GM11168 (cell line): ENCODE measurements at regions not wholly inside any gene's neighbourhood (a gene's known extent, or its start where the extent isn't known, plus 50 kb on each side); places are given as distances from the start of the nearest gene placed in this dataset.

ENCODE experiments used
- in situ Hi-C: fragments of 300-500 bp; cut with MboI; formaldehyde crosslinking; loops from one replicate; pipeline ENCODE4 v1.12.0; 2022; ENCODE audit warnings: low sequenced_read_pairs; ENCODE audit not compliant: unreplicated experiment

DNA sequence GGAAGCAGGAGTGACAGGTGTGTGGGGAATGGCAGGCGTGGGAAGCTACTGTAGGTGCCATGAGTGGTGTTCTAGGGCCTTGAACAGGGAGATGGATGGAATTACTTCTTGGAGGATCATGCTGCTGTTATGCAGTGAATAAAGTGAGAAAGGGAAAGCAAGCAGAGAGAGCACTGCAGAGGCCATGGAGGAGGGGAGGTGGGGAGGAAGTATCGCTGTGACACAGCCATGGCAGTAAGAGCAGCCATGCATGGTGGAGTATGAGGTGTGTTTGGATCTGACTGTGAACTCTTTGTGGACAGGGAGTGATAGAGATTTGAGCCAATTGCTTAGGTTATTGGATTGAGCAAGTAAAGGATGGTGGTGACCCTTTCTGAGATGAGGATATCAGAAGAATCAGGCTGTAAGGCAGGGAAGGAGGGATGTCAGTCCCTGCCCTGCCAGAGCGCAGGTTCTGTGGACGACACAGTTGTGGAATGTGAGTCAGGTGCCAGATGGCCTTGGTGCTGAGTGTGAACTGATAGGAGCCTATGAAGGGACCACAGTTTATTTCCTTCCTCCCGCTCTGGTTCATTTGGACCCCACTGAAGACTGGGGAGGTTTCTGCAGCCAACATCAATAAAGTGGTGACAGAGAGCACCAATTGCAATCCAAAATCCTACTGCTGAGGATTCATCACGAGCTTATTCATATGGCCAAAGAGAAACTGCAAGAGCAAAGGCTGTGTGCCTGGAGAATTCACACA lies 105.5 kb upstream of the TMEM72 start:
- in situ Hi-C loops, result no loop called here

DNA sequence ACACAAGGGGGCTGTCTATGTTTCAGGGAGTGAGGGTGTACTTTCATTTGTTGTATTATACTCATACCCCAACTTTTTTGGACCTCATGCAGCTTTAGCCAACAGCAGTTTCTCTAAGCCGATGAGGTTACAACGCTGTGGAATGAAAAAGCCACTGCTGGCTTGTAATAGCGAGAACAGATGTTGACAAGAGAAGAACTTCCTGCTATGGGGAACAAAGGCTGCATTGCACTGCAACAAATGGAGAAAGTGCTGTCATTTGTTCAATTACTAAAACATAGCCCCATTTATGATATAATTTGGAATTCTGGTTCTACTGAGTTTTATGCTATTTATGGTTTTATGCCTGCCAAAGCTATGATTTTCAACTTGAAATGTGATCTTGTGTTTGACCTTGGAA lies 104.2 kb upstream of the TMEM72 start:
- in situ Hi-C loops, result no loop called here

DNA sequence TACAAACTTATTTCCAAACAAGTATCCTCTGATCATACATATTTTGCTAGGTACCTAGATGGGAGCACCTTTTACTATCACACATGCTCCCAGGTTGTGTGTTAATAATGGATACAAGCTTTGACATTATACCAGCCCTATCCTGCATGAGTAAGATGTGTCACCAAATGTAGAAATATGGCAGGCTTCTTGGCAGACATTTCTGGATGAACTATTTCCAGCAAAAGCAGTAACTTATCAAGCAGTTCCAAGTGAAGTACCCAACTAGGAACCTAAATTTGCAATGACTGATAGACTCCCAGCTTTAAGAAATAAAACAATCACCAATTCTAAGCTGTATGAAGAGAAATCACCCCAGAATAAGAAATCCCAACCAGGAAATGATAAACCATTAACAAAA lies 103.7 kb upstream of the TMEM72 start:
- in situ Hi-C loops, result no loop called here

DNA sequence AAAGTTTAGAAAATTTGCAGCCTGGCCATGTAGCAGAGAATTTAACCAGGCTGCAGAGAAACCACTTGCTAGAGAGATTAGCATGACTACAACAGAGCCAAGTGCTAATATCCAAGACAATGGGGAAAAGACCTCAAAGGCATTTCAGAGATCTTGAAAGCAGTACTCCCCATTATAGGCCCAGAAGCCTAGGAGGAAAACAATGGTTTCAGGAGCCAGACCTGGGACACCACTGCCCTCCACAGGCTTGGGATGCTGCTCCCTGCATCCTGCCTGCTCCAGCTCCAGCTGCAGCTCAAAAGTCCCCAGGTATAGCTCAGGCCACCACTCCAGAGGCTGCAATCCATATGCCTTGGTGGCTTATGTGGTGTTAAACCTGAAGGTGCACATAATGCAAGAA lies 101.5 kb upstream of the TMEM72 start:
- in situ Hi-C loops, result no loop called here

DNA sequence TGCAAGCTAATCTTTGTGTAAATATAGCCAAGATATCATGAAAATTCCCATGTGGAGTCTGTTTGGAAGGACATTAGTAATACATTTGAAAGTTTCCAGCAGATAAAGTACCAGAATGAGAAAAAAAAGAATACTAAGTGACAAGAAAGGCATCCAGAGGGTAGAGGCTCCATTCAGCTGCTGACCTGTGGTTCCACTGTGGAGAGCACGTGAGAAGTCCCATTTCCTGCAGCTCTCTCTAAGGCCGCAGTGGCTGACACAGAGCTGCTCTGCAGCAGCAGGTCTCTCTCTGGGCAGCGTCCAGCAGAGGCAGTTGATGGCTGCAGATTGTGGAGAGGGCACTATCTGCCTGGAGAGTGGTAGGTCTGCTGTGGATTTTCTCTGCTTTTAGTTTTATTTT lies 100.1 kb upstream of the TMEM72 start:
- in situ Hi-C loops, result no loop called here

DNA sequence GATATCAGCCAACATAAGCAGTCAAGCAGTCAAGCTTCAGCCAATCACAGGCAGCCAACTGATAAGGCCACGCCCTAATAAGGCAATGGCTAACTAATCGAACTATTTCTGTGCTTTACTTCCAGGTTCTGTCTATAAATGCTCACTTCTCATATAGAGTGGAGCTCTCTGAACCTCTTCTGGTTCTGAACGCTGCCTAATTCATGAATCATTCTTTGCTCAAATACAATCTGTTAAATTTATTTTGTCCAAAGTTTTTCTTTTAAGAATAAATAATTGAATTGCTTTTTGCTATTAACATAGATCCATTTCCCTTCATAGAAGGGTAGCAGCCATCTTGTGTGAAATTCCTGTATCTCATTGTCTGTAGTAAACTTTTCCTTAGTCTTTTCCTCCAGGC lies 97.9 kb upstream of the TMEM72 start:
- in situ Hi-C loops, result no loop called here

DNA sequence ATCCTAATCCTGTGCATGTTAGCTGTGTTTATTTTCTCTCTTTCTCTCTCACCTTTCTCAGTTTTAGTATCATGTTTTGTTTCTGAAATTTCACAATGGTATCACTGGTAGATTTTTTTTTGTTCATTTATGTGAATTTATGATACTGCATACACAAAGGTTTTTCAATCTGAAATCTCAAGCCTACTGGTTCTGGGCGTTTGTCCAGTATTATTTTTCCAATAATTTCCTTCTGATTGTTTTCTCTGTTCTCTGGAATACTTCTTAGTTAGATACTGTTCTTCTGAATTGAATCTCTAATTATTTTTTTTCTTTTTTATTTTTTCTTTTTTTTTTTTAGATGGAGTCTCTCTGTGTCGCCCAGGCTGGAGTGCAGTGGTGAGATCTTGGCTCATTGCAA lies 96.2 kb upstream of the TMEM72 start:
- in situ Hi-C loops, result no loop called here

DNA sequence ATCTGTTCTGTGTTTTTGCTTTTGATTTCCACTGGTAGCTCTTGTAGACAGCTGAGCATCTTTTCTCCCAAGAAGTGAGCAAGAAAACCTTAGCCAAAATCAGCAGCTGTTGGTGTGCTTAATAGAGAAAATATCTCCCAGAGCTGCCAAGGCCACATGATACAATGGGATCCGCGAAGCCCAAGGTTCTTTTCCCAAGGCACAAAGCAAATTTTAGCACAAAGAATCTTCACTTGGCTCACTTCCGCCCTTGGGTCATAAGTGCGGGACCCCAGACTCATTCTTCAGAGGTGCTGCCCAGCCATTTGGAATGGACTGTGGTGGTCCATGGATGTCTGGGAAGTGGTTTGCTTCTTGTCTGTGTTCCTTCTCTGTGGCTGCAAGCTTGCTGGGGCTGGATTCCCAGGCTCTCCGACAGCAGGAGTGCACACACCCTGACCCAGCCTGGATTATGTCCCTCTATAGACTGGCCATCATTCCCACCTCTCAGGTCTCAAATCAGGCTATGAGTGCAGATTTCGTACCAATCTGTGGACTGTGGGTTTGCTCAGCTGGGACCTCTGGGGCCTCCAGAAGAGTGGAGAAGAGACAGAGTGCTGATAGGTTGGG lies 93.0 kb upstream of the TMEM72 start:
- in situ Hi-C loops, result no loop called here

DNA sequence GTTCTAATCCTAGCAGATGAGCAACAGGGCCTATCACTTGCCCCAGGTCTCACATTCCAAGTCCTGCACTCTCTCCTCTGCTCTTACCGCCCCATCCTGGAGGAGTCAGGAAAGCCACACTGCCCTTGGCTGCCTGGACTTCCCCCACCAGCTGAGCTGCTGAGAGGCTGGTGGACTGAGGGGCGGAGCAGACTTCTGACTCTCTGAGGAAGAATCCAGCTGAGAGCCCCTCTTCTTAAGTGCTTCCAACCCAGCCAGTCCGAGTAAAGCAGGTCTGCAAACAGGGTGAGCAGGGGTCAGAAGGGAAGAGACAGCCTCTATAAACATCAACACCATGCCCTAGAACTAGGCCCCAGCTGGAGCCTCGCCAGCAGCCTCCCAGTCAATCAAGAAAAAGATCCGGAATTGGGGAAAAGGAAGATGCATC lies 92.4 kb upstream of the TMEM72 start:
- in situ Hi-C loops, result no loop called here

DNA sequence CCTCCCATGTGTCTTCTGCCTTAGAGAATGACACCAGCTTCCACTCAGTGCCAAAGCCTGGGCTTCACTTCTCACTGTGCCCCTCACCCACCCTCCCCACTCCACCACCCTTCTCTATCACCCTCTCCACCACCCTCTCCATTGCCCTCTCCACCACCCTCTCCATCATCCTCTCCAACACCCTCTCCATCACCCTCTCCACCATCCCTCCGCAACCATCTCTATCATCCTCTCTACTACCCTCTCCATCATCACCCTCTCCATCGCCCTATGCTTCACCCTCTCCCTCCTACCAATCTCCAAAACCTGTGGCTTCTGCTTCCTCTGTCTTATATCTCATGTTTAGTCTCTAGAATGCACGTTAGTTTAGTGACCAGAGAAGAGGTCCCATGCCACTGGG lies 91.0 kb upstream of the TMEM72 start:
- in situ Hi-C loops, result no loop called here

DNA sequence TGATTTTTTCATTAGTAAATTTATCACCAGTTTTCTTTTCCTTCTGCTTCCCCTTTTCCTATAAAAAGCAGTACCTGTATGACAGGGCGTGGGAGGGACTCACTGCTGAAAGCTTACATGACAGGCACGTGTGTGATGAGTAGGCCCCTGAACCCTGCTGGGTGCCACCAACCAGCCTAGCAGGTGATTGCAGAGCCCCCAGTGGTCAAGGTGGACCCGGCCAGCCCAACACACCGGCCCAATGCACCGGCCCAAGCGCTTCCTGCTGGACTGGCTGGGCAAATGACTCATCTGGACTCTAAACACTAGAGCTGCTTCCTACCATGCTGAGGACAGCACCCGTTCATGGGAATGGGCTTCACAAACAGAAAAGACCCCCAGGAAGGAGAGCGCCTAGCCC lies 89.8 kb upstream of the TMEM72 start:
- in situ Hi-C loops, result no loop called here

DNA sequence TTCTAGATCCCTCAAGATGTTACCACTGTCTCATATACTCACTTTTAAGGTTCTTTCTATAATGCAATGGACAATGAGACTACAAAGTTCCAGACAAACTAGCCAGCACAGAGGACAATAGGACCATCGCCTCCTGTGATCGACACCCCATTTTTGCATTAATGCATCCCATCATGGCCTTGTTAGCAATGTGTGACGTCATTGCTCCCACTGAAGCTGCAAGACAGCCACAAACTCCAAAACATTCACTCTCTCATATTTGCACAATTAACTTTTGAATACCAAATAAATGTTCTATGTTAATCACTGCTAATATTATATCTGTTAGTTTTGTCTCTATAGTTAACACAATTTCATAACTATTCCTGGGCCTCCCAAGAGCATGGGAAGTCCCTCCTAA lies 88.8 kb upstream of the TMEM72 start:
- in situ Hi-C loops, result no loop called here

DNA sequence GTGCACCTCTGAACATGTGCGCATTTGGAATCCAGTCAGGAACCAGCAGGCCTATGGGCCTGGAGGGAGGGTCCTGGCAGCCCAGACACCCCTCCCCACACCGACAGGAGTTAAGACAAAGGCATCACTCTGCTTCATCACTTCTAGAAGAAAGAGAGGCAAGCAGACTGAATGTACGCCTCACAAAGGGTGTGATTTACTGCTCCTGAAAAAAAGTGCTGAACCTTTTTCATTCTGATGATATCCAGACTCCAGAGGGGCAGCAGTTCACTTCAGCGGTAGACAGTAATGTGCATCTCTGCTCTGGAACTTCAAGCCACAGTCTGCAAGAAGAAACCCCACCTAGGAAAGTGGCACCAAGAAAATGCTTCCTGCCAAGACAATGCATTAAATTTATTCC lies 88.2 kb upstream of the TMEM72 start:
- in situ Hi-C loops, result no loop called here

DNA sequence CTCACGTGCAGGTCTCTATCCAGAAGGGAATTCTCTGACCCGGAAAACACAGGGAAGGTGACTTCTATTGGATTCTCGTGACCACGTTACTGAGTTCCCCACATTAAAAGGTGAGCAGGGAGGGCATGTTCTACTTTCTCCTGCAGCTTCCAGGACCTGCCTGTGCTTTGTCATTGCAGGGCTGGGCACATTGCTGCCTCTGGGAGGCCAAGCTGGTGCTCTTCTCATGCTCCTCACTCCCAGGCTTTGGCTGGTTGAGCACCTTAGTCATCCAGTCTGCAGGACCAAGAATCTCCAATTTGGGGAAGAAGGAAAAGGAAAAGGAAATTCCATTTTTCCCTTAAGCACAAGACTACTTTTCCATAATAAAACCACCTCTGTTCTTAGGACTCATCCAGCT lies 86.5 kb upstream of the TMEM72 start:
- in situ Hi-C loops, result no loop called here

DNA sequence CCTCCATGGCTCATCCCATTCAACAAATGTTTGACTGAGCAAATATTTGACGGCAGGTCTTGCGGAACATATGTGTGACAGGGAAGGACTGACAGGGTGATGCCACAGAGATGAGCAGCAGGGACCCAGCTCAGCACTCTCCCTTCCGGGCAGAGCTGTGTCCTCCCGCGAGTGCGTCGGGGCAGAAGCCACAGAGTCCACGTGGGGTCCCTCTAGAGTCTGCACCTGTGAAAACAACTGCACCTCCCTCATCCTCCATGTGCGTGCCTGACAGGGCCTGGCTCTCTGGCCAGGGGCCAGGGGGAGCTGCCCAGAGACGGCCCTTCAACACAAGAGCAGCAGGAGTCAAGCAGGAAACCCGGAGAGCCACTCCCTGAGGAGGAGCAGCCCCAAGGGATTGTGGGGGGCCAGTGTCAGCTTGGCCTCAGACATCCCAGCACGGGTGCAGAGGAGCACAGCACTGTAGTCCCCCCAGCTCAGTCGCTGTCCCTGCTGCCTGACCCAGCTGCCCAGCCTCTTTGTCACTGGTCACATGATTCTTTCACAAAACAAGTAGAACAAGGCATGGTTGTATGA lies 83.6 kb upstream of the TMEM72 start:
- in situ Hi-C loops, result no loop called here

DNA sequence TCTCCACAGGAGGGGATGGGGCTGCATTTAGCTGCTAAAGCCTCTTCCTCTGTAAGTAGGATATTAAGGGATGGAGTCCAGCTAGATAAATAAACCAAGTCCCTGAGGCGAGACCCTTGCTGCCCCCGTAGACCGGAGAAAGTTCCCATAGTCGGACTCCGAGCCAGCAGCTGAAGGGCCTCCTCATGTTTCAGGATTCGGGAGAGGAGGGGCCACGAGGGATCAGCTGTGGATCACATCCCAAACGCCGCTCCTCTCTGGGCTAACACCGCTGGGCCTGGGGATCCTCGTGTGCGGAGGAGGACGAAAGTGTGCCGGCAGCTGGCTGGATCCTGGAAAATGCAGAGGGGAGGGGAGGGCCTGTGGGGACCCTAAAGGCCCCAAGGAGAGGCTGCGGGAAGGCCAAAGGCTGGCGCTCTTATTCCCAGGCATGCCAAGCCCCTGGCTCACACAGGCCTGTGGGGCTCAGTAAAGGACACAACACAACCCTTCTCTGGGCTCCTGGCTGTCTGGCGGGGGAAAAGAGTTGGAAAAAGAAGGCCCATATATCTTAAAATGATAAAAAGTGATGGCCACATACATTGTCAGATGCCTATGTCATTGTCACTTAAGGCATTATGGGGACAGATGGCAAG lies 82.5 kb upstream of the TMEM72 start:
- in situ Hi-C loops, result no loop called here

DNA sequence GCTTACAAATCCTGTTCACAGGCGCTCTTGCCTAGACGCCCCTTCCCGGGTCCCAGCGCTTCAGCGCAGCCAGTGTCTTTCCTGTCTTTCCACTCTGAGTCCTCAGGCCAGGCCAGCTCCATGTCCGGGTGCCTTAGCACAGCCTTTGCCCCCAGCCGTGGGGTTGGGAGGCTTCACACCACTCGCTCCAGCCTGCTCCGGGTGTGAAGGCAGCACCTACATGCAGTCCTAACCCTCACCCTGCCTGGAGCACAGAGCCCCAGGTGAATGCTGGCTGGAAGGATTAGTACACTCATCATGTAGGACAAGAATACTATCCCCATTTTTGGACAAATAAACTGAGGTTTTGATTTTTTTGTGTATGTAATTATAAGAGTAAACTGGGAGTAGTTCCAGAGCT lies 81.7 kb upstream of the TMEM72 start:
- in situ Hi-C loops, result no loop called here

DNA sequence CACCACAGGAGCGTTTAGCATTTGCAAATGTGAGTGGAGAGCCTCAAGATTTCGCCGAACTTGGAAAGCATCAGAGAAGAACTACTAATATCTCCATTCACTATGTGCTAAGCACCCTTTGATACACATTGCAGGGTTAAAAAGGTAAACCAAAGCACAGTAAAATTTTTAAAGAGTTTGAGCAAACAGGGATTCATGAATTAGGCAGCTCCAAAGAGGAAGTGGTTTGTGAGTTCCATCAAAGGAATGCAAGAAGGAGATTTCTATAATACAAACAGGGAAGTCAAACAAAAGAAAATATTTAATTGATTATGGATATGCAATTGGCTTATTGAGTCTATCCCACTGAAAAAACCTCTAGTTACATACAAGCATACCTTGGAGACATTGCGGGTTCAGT lies 81.1 kb upstream of the TMEM72 start:
- in situ Hi-C loops, result no loop called here

DNA sequence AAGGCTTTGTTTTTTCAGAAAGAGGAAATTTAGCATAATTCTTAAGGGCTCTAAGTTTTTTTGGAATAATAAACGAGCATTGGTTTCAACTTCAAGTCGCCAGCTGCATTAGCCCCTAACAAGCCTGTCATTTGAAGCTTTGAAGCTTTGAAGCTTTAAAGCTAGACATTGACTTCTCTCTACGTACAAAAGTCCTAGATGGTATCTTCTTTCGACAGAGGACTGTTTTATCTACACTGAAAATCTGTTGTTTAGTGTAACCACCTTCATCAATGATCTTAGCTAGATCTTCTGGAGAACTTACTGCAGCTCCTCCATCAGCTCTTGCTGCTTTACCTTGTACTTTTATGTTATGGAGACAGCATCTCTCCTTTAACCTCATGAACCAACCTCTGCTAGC lies 79.6 kb upstream of the TMEM72 start:
- in situ Hi-C loops, result no loop called here

DNA sequence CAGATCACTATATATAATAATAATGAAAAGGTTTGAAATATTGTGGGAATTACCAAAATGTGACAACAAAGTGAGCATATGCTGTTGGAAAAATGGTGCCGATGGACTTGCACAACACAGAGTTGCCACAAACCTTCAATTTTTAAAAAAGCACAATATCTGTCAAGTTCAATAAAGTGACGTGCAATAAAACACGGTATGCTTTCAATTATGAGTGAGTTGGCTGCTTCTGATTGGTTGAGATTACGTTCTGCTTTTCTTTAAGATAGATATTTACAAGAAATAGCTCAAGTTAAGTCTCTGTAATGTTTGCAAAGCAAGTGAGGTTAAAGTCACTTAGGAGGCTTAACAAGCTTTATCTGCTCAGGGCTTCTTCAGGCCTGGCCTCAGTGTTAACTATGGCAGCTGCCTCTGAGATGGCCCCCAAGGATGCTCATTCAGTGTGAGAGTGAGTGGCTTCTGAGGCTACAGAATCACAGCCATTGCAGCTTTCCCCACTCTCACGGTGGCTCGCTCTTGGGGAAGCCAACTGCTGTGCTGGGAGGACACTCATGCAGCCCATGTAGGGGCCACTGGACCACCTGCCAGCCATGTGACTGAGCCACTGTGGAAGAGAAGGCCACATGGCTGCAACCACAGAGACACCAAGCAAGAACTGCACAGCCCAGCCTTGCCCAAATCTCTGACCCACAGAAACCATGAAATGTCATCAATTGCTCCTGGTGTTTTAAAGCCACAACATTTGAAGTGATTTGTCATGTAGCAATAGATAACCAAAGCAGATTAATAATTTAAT lies 78.3 kb upstream of the TMEM72 start:
- in situ Hi-C loops, result no loop called here

DNA sequence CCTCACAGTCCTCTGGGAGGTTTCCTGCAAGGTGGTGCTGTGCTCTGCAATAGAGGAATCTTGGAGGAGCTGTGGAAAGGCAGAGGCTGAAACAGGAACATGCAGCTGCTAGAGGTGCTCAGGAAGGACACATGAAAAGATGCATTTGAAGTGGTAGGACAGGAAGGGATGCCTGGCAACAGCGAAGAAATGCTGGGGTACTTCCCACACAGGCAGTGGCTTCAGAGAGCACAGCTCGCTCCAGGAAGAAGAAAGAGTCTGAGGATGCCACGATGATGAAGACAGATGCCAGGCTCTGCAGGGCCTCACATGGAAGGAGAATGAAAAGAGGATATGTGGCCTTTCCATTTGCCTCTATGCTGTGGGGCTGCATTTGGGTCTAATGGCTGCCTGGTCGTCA lies 77.0 kb upstream of the TMEM72 start:
- in situ Hi-C loops, result no loop called here
